WTC11 (cell line): ENCODE measurements at regions not wholly inside any gene's neighbourhood (a gene's known extent, or its start where the extent isn't known, plus 50 kb on each side); places are given as distances from the start of the nearest gene placed in this dataset.

ENCODE experiments used
- ATAC-seq: fragments of 200-7000 bp; cut with Tn5 transposase; 2 replicates; pipeline ENCODE4 v1.10.0; 2021; ENCODE audit warnings: mild to moderate bottlenecking, moderate library complexity
- CTCF ChIA-PET: fragments of 300-600 bp; sonication (Branson Sonifier 250); formaldehyde crosslinking; loops from one replicate; lab custom pipeline; 2021; ENCODE audit warnings: antibody characterized with exemption; lab: Charles Lee
- POLR2A ChIA-PET: fragments of 350-600 bp; sonication (Branson Sonifier 250); formaldehyde crosslinking; loops from one replicate; lab custom pipeline; 2021; ENCODE audit warnings: antibody characterized with exemption; lab: Charles Lee
- DNase-seq: peaks from one replicate; pipeline ENCODE4 v3.0.0; 2021; ENCODE audit warnings: low spot score
- H3K27ac Mint-ChIP-seq: 2 replicates; pipeline ENCODE4 v1.8.0; 2021; ENCODE audit warnings: mixed read lengths
- H3K27me3 Mint-ChIP-seq: 2 replicates; pipeline ENCODE4 v1.8.0; 2021; ENCODE audit warnings: low read depth, mild to moderate bottlenecking, moderate library complexity, mixed read lengths
- H3K36me3 Mint-ChIP-seq: 2 replicates; pipeline ENCODE4 v1.8.0; 2021; ENCODE audit warnings: mixed read lengths
- H3K4me1 Mint-ChIP-seq: 2 replicates; pipeline ENCODE4 v1.8.0; 2022; ENCODE audit warnings: mixed read lengths
- H3K4me3 Mint-ChIP-seq: 2 replicates; pipeline ENCODE4 v1.8.0; 2021; ENCODE audit warnings: mild to moderate bottlenecking, moderate library complexity, mixed read lengths
- H3K9me3 Mint-ChIP-seq: 2 replicates; pipeline ENCODE4 v1.8.0; 2021; ENCODE audit warnings: mixed read lengths
- AR ChIP-seq: fragments of 250-450 bp; sonication (Bioruptor Pico); IDR thresholded peaks from 2 replicates; pipeline ENCODE4 v1.9.0; 2021; ENCODE audit warnings: mild to moderate bottlenecking
- CREM ChIP-seq: sonication (generic); formaldehyde crosslinking; IDR thresholded peaks from 2 replicates; pipeline ENCODE4 v1.8.1; 2022; ENCODE audit warnings: mild to moderate bottlenecking, missing genetic modification reagents, moderate library complexity
- E2F4 ChIP-seq: sonication (generic); formaldehyde crosslinking; IDR thresholded peaks from 2 replicates; pipeline ENCODE4 v1.8.1; 2022; ENCODE audit warnings: low read depth, mild to moderate bottlenecking, moderate library complexity, missing genetic modification reagents, borderline replicate concordance
- EMX1 ChIP-seq: fragments of 250-450 bp; sonication (Bioruptor Pico); IDR thresholded peaks from 2 replicates; pipeline ENCODE4 v1.8.0; 2021; ENCODE audit warnings: mild to moderate bottlenecking
- ERG ChIP-seq: fragments of 250-450 bp; sonication (Bioruptor Pico); IDR thresholded peaks from 2 replicates; pipeline ENCODE4 v1.8.0; 2021; ENCODE audit warnings: mild to moderate bottlenecking
- ESRRA ChIP-seq: sonication (generic); formaldehyde crosslinking; IDR thresholded peaks from 2 replicates; pipeline ENCODE4 v1.8.1; 2022; ENCODE audit warnings: mild to moderate bottlenecking, missing genetic modification reagents, borderline replicate concordance
- FOXP1 ChIP-seq: sonication (generic); formaldehyde crosslinking; IDR thresholded peaks from 2 replicates; pipeline ENCODE4 v1.8.0; 2022; ENCODE audit warnings: missing genetic modification reagents, mild to moderate bottlenecking, moderate library complexity, borderline replicate concordance
- FOXP4 ChIP-seq: sonication (generic); formaldehyde crosslinking; IDR thresholded peaks from 2 replicates; pipeline ENCODE4 v1.8.0; 2022; ENCODE audit warnings: mild to moderate bottlenecking, missing genetic modification reagents
- HMGXB4 ChIP-seq: sonication (generic); formaldehyde crosslinking; IDR thresholded peaks from 2 replicates; pipeline ENCODE4 v1.8.1; 2023; ENCODE audit warnings: mild to moderate bottlenecking, moderate library complexity, missing genetic modification reagents
- JAZF1 ChIP-seq: fragments of 250-450 bp; sonication (Bioruptor Pico); IDR thresholded peaks from 2 replicates; pipeline ENCODE4 v1.9.0; 2021; ENCODE audit warnings: moderate library complexity, mild to moderate bottlenecking, inconsistent platforms
- PREB ChIP-seq: sonication (generic); formaldehyde crosslinking; IDR thresholded peaks from 2 replicates; pipeline ENCODE4 v1.8.1; 2022; ENCODE audit warnings: mild to moderate bottlenecking, missing genetic modification reagents, moderate library complexity, borderline replicate concordance
- PRRX2 ChIP-seq: fragments of 250-450 bp; sonication (Bioruptor Pico); IDR thresholded peaks from 2 replicates; pipeline ENCODE4 v1.8.0; 2021; ENCODE audit warnings: mild to moderate bottlenecking
- ZBTB43 ChIP-seq: sonication (generic); formaldehyde crosslinking; IDR thresholded peaks from 2 replicates; pipeline ENCODE4 v1.8.1; 2023; ENCODE audit warnings: mild to moderate bottlenecking, missing genetic modification reagents
- ZNF121 ChIP-seq: sonication (generic); formaldehyde crosslinking; IDR thresholded peaks from 2 replicates; pipeline ENCODE4 v1.8.0; 2023; ENCODE audit warnings: missing genetic modification reagents
- ZNF219 ChIP-seq: sonication (generic); formaldehyde crosslinking; IDR thresholded peaks from 2 replicates; pipeline ENCODE4 v1.8.0; 2023; ENCODE audit warnings: missing genetic modification reagents, mild to moderate bottlenecking, borderline replicate concordance
- ZNF281 ChIP-seq: sonication (generic); formaldehyde crosslinking; IDR thresholded peaks from 2 replicates; pipeline ENCODE4 v1.8.0; 2023; ENCODE audit warnings: mild to moderate bottlenecking, missing genetic modification reagents
- ZNF396 ChIP-seq: fragments of 250-450 bp; sonication (Bioruptor Pico); IDR thresholded peaks from 2 replicates; pipeline ENCODE4 v1.8.0; 2021; ENCODE audit warnings: mild to moderate bottlenecking, moderate library complexity, borderline replicate concordance
- ZNF425 ChIP-seq: fragments of 250-450 bp; sonication (Bioruptor Pico); conservative IDR thresholded peaks from 2 replicates; pipeline ENCODE4 v1.9.0; 2021; ENCODE audit warnings: mild to moderate bottlenecking

GRCh38 chr11:29161191-29161590 is 855.6 kb downstream of the KCNA4 start:
- Mint-ChIP-seq H3K27me3 (no peaks in the 10 kb centered on the region), H3K36me3 (no peaks in the 10 kb centered on the region), H3K9me3 (no peaks in the 10 kb centered on the region), H3K4me1 (peaks cover 9% of the 10 kb centered on the region), H3K27ac (no peak overlapping the region), H3K4me3 (no peak overlapping the region)
- CTCF ChIA-PET, result no interaction called here
- TF ChIP-seq FOXP1 (CRISPR knock-in tag), result no peak
- TF ChIP-seq ZNF121 (CRISPR knock-in tag), result no peak
- no peak for TF ChIP-seq ZBTB43 (CRISPR knock-in tag)
- no peak for TF ChIP-seq ESRRA (CRISPR knock-in tag)
- TF ChIP-seq CREM (CRISPR knock-in tag), result no peak
- TF ChIP-seq PRRX2 (CRISPR knock-in tag), result no peak
- no peak for TF ChIP-seq EMX1 (CRISPR knock-in tag)
- TF ChIP-seq JAZF1, result no peak
- no peak for TF ChIP-seq HMGXB4
- no peak for TF ChIP-seq ZNF396 (CRISPR knock-in tag)
- no peak for TF ChIP-seq ERG (CRISPR knock-in tag)
- no peak for TF ChIP-seq ZNF281
- no peak for TF ChIP-seq ZNF425
- no peak for TF ChIP-seq E2F4 (CRISPR knock-in tag)
- no peak for TF ChIP-seq FOXP4 (CRISPR knock-in tag)
- no peak for TF ChIP-seq PREB (CRISPR knock-in tag)
- TF ChIP-seq ZNF219 (CRISPR knock-in tag), result no peak
- TF ChIP-seq AR (CRISPR knock-in tag), result no peak
- no peak for ATAC-seq
- POLR2A ChIA-PET, result interaction anchor here (0.5 kb wide), 1 partner anchor 435 kb away, joined by 8 read pairs; no protein-coding TSS in a partner anchor
- no peak for DNase-seq
